OCI-LY7 (cell line): ENCODE measurements at regions not wholly inside any gene's neighbourhood (a gene's known extent, or its start where the extent isn't known, plus 50 kb on each side); places are given as distances from the start of the nearest gene placed in this dataset.

Source experiments
- BruUV-seq: library from RNA; stranded (reverse); fragments of 400-500 nt; replicated peaks from 2 replicates; lab custom pipeline; 2021; lab: Mats Ljungman, UMichigan
- CTCF ChIA-PET: fragments of 300-600 bp; sonication (Branson Sonifier 250); formaldehyde crosslinking; loops from one replicate; lab custom pipeline; 2022; ENCODE audit warnings: antibody characterized with exemption; ENCODE audit not compliant: unreplicated experiment; lab: Charles Lee
- POLR2A ChIA-PET: fragments of 300-600 bp; sonication (Branson Sonifier 250); formaldehyde crosslinking; loops from one replicate; lab custom pipeline; 2022; ENCODE audit warnings: antibody characterized with exemption; lab: Charles Lee
- DNase-seq: peaks from one replicate; pipeline ENCODE4 v3.0.0-alpha.2; 2015; ENCODE audit warnings: low spot score
- H2AFZ ChIP-seq: fragments of 200-600 bp; sonication (generic), shearing (Covaris generic); 2 replicates; pipeline ENCODE4 v1.6.1; 2014; ENCODE audit warnings: mild to moderate bottlenecking, antibody characterized with exemption, low read length, moderate library complexity
- H3K27ac ChIP-seq: fragments of 200-600 bp; sonication (generic); 2 replicates; pipeline ENCODE4 v1.5.1; 2014; ENCODE audit warnings: mixed run types, low read depth, mild to moderate bottlenecking, moderate library complexity, low read length, inconsistent platforms; ENCODE audit not compliant: poor library complexity, severe bottlenecking
- H3K36me3 ChIP-seq: fragments of 200-600 bp; sonication (generic); 2 replicates; pipeline ENCODE4 v1.6.1; 2014; ENCODE audit warnings: mild to moderate bottlenecking, antibody characterized with exemption, low read length, moderate library complexity, mixed read lengths; ENCODE audit not compliant: insufficient read depth
- H3K4me1 ChIP-seq: fragments of 200-600 bp; sonication (generic); 2 replicates; pipeline ENCODE4 v1.5.1; 2014; ENCODE audit warnings: mild to moderate bottlenecking, low read length; ENCODE audit not compliant: insufficient read depth, poor library complexity, severe bottlenecking
- H3K4me2 ChIP-seq: fragments of 200-600 bp; sonication (generic); 2 replicates; pipeline ENCODE4 v1.6.1; 2014; ENCODE audit warnings: mild to moderate bottlenecking, low read length
- H3K4me3 ChIP-seq: fragments of 200-600 bp; sonication (generic); 2 replicates; pipeline ENCODE4 v1.5.1; 2014; ENCODE audit warnings: mild to moderate bottlenecking, low read depth, low read length; ENCODE audit not compliant: poor library complexity, severe bottlenecking
- H3K79me2 ChIP-seq: fragments of 200-600 bp; sonication (generic); 2 replicates; pipeline ENCODE4 v1.6.1; 2016; ENCODE audit warnings: low read depth, mild to moderate bottlenecking, low read length, moderate library complexity, mixed read lengths; ENCODE audit not compliant: insufficient read depth
- H3K9me2 ChIP-seq: fragments of 200-600 bp; sonication (generic); 2 replicates; pipeline ENCODE4 v1.6.1; 2016; ENCODE audit warnings: mild to moderate bottlenecking, low read length, mixed read lengths; ENCODE audit not compliant: insufficient read depth
- H3K9me3 ChIP-seq: fragments of 200-600 bp; sonication (generic); 2 replicates; pipeline ENCODE4 v1.6.1; 2014; ENCODE audit warnings: mild to moderate bottlenecking, mixed run types, low read length, mixed read lengths
- H4K20me1 ChIP-seq: fragments of 200-600 bp; sonication (generic); 2 replicates; pipeline ENCODE4 v1.6.1; 2014; ENCODE audit warnings: mild to moderate bottlenecking, antibody characterized with exemption, low read length, moderate library complexity, mixed read lengths; ENCODE audit not compliant: insufficient read depth
- EZH2phosphoT487 ChIP-seq: fragments of 200-600 bp; sonication (generic); IDR thresholded peaks from 2 replicates; pipeline ENCODE4 v1.6.1; 2018; ENCODE audit warnings: low read depth, borderline replicate concordance, mild to moderate bottlenecking, mixed run types, antibody characterized with exemption, low read length, moderate library complexity, mixed read lengths
- intact Hi-C: fragments of 100-400 bp; cut with micrococcal nuclease; formaldehyde crosslinking; loops from one replicate; pipeline ENCODE4 v1.10.0; 2022; ENCODE audit not compliant: unreplicated experiment
- TF ChIP-seq, protein P1 (sequence below): fragments of 200-600 bp; sonication (generic); conservative IDR thresholded peaks from 2 replicates; pipeline ENCODE4 v1.5.1; 2014; ENCODE audit warnings: mild to moderate bottlenecking, antibody characterized with exemption, low read length, moderate library complexity, mixed read lengths

GRCh38 chr22:20646415-20646814 is 127.5 kb upstream of the SERPIND1 start:
- Histone ChIP-seq H3K9me2 (no peaks in the 10 kb centered on the region), H3K9me3 (no peaks in the 10 kb centered on the region), H2AFZ (no peak overlapping the region), H3K36me3 (no peaks in the 10 kb centered on the region), H3K4me1 (no peaks in the 10 kb centered on the region), H3K79me2 (no peaks in the 10 kb centered on the region), H3K4me3 (no peak overlapping the region), H3K4me2 (no peak overlapping the region), H3K27ac (no peak overlapping the region), H4K20me1 (no peaks in the 10 kb centered on the region)
- DNase-seq, result no peak
- no TSS peak for BruUV-seq
- intact Hi-C loops, result no loop called here
- ChIA-PET POLR2A (no interaction called here), CTCF (no interaction called here)
- TF ChIP-seq, protein P1, sequence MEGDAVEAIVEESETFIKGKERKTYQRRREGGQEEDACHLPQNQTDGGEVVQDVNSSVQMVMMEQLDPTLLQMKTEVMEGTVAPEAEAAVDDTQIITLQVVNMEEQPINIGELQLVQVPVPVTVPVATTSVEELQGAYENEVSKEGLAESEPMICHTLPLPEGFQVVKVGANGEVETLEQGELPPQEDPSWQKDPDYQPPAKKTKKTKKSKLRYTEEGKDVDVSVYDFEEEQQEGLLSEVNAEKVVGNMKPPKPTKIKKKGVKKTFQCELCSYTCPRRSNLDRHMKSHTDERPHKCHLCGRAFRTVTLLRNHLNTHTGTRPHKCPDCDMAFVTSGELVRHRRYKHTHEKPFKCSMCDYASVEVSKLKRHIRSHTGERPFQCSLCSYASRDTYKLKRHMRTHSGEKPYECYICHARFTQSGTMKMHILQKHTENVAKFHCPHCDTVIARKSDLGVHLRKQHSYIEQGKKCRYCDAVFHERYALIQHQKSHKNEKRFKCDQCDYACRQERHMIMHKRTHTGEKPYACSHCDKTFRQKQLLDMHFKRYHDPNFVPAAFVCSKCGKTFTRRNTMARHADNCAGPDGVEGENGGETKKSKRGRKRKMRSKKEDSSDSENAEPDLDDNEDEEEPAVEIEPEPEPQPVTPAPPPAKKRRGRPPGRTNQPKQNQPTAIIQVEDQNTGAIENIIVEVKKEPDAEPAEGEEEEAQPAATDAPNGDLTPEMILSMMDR, result no peak
- no peak for TF ChIP-seq EZH2phosphoT487

DNA sequence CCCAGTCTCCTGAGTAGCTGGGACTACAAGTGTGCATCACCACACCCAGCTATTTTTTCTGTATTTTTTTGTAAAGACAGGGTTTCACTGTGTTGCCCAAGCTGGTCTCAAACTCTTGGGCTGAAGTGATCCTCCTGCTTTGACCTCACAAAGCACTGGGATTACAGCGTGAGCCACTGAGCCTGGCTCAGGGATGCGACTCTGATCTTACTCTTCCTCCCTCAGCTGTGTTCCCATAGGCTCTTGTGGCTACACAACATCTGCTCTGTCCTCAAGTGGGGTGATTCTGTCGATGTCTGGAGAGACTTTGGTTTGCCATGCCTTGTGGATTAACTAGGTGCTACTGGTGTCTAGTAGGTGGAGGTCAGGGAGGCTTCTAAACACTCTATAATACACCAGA is 127.0 kb upstream of the SERPIND1 start:
- no peak overlapping the region for H3K4me3 ChIP-seq
- H3K36me3 ChIP-seq, result no peaks in the 10 kb centered on the region
- H3K9me3 ChIP-seq, result no peaks in the 10 kb centered on the region
- no peaks in the 10 kb centered on the region for H3K79me2 ChIP-seq
- CTCF ChIA-PET, result no interaction called here
- no peaks in the 10 kb centered on the region for H3K9me2 ChIP-seq
- H4K20me1 ChIP-seq, result no peaks in the 10 kb centered on the region
- no peak overlapping the region for H3K4me2 ChIP-seq
- intact Hi-C loops, result no loop called here
- H3K4me1 ChIP-seq, result no peaks in the 10 kb centered on the region
- no peak overlapping the region for H3K27ac ChIP-seq
- POLR2A ChIA-PET, result no interaction called here
- no peak overlapping the region for H2AFZ ChIP-seq
- TF ChIP-seq, protein P1, result no peak
- TF ChIP-seq EZH2phosphoT487, result no peak
- no TSS peak for BruUV-seq
- DNase-seq, result no peak

- no TSS peak for BruUV-seq
- no peaks in the 10 kb centered on the region for H3K9me3 ChIP-seq
- intact Hi-C loops, result no loop called here
- TF ChIP-seq, protein P1, result no peak
- TF ChIP-seq EZH2phosphoT487, result no peak
- H3K4me3 ChIP-seq, result no peak overlapping the region
- no peak for DNase-seq
- no peaks in the 10 kb centered on the region for H3K79me2 ChIP-seq
- no peaks in the 10 kb centered on the region for H4K20me1 ChIP-seq
- no peak overlapping the region for H3K4me2 ChIP-seq
- no peaks in the 10 kb centered on the region for H3K4me1 ChIP-seq
- H3K9me2 ChIP-seq, result no peaks in the 10 kb centered on the region
- CTCF ChIA-PET, result no interaction called here
- no peaks in the 10 kb centered on the region for H3K36me3 ChIP-seq
- POLR2A ChIA-PET, result no interaction called here
- no peak overlapping the region for H3K27ac ChIP-seq
- no peak overlapping the region for H2AFZ ChIP-seq
Observed at GRCh38 chr22:20647586-20648305, 126.2 kb upstream of the SERPIND1 start.
